Neural cell (in vitro differentiated cells): ENCODE measurements at regions not wholly inside any gene's neighbourhood (a gene's known extent, or its start where the extent isn't known, plus 50 kb on each side); places are given as distances from the start of the nearest gene placed in this dataset.

ENCODE experiments used
- H2AFZ ChIP-seq: fragments of 200-600, 300-800 bp; sonication (generic), shearing (Covaris generic); 2 replicates; pipeline ENCODE4 v1.6.0; 2014; ENCODE audit warnings: low read depth, mild to moderate bottlenecking, antibody characterized with exemption, low read length, moderate library complexity
- H3F3A ChIP-seq: fragments of 200-600 bp; shearing (Covaris generic); 2 replicates; pipeline ENCODE4 v1.6.1; 2016; ENCODE audit warnings: mild to moderate bottlenecking, moderate library complexity, mixed read lengths, antibody characterized with exemption, low read length; ENCODE audit not compliant: insufficient read depth, poor library complexity, severe bottlenecking
- H3K27ac ChIP-seq: fragments of 200-600, 300-800 bp; sonication (generic), shearing (Covaris generic); 2 replicates; pipeline ENCODE4 v1.5.1; 2014; ENCODE audit warnings: mild to moderate bottlenecking, low read length, moderate library complexity
- H3K27me3 ChIP-seq: fragments of 300-800, 200-600 bp; sonication (generic), shearing (Covaris generic); 2 replicates; pipeline ENCODE4 v1.6.0; 2014; ENCODE audit warnings: mild to moderate bottlenecking, low read depth, low read length, moderate library complexity; ENCODE audit not compliant: insufficient read depth
- H3K36me3 ChIP-seq: fragments of 300-800, 200-600 bp; sonication (generic), shearing (Covaris generic); 2 replicates; pipeline ENCODE4 v1.5.1; 2014; ENCODE audit warnings: mild to moderate bottlenecking, antibody characterized with exemption, low read length, moderate library complexity; ENCODE audit not compliant: insufficient read depth
- H3K4me2 ChIP-seq: fragments of 300-800, 200-600 bp; sonication (generic), shearing (Covaris generic); 2 replicates; pipeline ENCODE4 v1.6.0; 2014; ENCODE audit warnings: mild to moderate bottlenecking, low read length
- H3K4me3 ChIP-seq: fragments of 300-800, 200-600 bp; sonication (generic), shearing (Covaris generic); 2 replicates; pipeline ENCODE4 v1.5.1; 2014; ENCODE audit warnings: mild to moderate bottlenecking, low read length, moderate library complexity
- H3K79me2 ChIP-seq: fragments of 200-600 bp; shearing (Covaris generic); replicated peaks from 2 replicates; pipeline ENCODE4 v1.6.0; 2014; ENCODE audit warnings: mild to moderate bottlenecking, low read length, moderate library complexity; ENCODE audit not compliant: insufficient read depth
- H3K9ac ChIP-seq: fragments of 300-800, 200-600 bp; sonication (generic), shearing (Covaris generic); 2 replicates; pipeline ENCODE4 v1.6.1; 2016; ENCODE audit warnings: mild to moderate bottlenecking, low read length, mixed read lengths
- H3K9me2 ChIP-seq: fragments of 200-600 bp; shearing (Covaris generic); 2 replicates; pipeline ENCODE4 v1.6.1; 2016; ENCODE audit warnings: mild to moderate bottlenecking, low read length, mixed read lengths; ENCODE audit not compliant: insufficient read depth
- H3K9me3 ChIP-seq: fragments of 200-600, 300-800 bp; sonication (generic), shearing (Covaris generic); 2 replicates; pipeline ENCODE4 v1.6.1; 2016; ENCODE audit warnings: mild to moderate bottlenecking, mixed run types, low read length, moderate library complexity, mixed read lengths
- H4K20me1 ChIP-seq: fragments of 200-600 bp; shearing (Covaris generic); 2 replicates; pipeline ENCODE4 v1.6.1; 2016; ENCODE audit warnings: mild to moderate bottlenecking, mixed run types; ENCODE audit not compliant: insufficient read depth
- EZH2 ChIP-seq: fragments of 200-600, 300-800 bp; shearing (Covaris generic), sonication (generic); IDR thresholded peaks from 2 replicates; pipeline ENCODE4 v1.6.1; 2014; ENCODE audit warnings: antibody characterized with exemption, low read length, borderline replicate concordance, mild to moderate bottlenecking; ENCODE audit not compliant: insufficient read depth, poor library complexity, severe bottlenecking
- MXI1 ChIP-seq: fragments of 450-650 bp; conservative IDR thresholded peaks from 2 replicates; pipeline ENCODE4 v1.6.1; 2014; ENCODE audit warnings: antibody characterized with exemption, mild to moderate bottlenecking; ENCODE audit not compliant: poor library complexity, severe bottlenecking
- SMC3 ChIP-seq: fragments of 450-650 bp; conservative IDR thresholded peaks from 2 replicates; pipeline ENCODE4 v1.6.1; 2014; ENCODE audit warnings: antibody characterized with exemption, mild to moderate bottlenecking, moderate library complexity; ENCODE audit not compliant: poor library complexity
- TAF1 ChIP-seq: IDR thresholded peaks from 2 replicates; pipeline ENCODE4 v1.6.1; 2012; ENCODE audit warnings: low read depth
- TF ChIP-seq, protein P1 (sequence below): fragments of 450-650 bp; IDR thresholded peaks from 2 replicates; pipeline ENCODE4 v1.5.1; 2014; ENCODE audit warnings: antibody characterized with exemption, mild to moderate bottlenecking, moderate library complexity; ENCODE audit not compliant: poor library complexity, severe bottlenecking
- TF ChIP-seq, protein P2 (sequence below): IDR thresholded peaks from 2 replicates; pipeline ENCODE4 v1.6.1; 2012; ENCODE audit warnings: borderline replicate concordance

DNA sequence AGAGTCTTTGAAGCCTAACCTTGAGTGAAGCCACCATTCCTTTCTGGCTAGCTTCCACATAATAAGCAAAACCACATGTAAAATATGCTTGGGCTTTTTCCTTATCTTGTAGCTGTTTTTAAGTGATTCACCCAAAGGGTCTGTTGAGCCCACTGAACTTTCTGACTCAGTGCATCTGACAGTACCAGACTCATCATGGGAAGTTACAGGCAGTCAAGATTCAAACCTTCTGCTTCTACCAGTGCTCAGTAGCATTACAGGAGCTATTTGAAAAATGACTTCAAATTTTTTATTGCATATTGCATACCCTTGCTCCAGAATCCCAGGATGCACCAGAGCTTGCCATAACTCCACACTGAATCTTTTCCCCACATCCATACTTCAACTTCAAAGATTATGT, 87.5 kb upstream of the PTPRD start:
- Histone ChIP-seq H3K4me2 (no peak overlapping the region), H2AFZ (no peak overlapping the region), H3K79me2 (no peaks in the 10 kb centered on the region), H3K27ac (no peak overlapping the region), H3F3A (no peaks in the 10 kb centered on the region), H3K9me3 (no peaks in the 10 kb centered on the region), H3K9me2 (no peaks in the 10 kb centered on the region), H4K20me1 (no peaks in the 10 kb centered on the region), H3K27me3 (no peaks in the 10 kb centered on the region), H3K4me3 (no peak overlapping the region), H3K36me3 (no peaks in the 10 kb centered on the region), H3K9ac (no peak overlapping the region)
- no peak for TF ChIP-seq MXI1
- no peak for TF ChIP-seq TAF1
- TF ChIP-seq EZH2: no peak
- TF ChIP-seq, protein P1, sequence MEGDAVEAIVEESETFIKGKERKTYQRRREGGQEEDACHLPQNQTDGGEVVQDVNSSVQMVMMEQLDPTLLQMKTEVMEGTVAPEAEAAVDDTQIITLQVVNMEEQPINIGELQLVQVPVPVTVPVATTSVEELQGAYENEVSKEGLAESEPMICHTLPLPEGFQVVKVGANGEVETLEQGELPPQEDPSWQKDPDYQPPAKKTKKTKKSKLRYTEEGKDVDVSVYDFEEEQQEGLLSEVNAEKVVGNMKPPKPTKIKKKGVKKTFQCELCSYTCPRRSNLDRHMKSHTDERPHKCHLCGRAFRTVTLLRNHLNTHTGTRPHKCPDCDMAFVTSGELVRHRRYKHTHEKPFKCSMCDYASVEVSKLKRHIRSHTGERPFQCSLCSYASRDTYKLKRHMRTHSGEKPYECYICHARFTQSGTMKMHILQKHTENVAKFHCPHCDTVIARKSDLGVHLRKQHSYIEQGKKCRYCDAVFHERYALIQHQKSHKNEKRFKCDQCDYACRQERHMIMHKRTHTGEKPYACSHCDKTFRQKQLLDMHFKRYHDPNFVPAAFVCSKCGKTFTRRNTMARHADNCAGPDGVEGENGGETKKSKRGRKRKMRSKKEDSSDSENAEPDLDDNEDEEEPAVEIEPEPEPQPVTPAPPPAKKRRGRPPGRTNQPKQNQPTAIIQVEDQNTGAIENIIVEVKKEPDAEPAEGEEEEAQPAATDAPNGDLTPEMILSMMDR: no peak
- TF ChIP-seq, protein P2, sequence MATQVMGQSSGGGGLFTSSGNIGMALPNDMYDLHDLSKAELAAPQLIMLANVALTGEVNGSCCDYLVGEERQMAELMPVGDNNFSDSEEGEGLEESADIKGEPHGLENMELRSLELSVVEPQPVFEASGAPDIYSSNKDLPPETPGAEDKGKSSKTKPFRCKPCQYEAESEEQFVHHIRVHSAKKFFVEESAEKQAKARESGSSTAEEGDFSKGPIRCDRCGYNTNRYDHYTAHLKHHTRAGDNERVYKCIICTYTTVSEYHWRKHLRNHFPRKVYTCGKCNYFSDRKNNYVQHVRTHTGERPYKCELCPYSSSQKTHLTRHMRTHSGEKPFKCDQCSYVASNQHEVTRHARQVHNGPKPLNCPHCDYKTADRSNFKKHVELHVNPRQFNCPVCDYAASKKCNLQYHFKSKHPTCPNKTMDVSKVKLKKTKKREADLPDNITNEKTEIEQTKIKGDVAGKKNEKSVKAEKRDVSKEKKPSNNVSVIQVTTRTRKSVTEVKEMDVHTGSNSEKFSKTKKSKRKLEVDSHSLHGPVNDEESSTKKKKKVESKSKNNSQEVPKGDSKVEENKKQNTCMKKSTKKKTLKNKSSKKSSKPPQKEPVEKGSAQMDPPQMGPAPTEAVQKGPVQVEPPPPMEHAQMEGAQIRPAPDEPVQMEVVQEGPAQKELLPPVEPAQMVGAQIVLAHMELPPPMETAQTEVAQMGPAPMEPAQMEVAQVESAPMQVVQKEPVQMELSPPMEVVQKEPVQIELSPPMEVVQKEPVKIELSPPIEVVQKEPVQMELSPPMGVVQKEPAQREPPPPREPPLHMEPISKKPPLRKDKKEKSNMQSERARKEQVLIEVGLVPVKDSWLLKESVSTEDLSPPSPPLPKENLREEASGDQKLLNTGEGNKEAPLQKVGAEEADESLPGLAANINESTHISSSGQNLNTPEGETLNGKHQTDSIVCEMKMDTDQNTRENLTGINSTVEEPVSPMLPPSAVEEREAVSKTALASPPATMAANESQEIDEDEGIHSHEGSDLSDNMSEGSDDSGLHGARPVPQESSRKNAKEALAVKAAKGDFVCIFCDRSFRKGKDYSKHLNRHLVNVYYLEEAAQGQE: no peak

DNA sequence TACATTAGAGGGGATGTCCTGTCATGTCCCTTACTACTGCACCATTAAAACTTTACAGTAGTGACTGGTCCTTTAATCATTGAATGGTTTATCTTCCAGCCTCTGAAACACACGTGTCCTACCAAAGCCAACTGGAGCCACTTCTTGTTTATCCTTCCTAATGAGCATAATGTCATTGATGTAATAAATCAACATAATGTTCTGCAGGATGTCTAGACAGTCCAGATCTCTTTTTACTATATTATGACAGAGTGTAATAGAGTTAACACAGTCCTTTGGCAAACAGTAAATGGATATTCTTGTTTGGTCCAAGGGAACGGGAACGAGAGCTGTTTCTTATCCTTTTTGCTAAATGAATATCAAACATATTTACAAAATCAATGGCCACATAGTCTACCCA, 88.1 kb upstream of the PTPRD start:
- Histone ChIP-seq H3K4me2 (no peak overlapping the region), H3F3A (no peaks in the 10 kb centered on the region), H3K36me3 (no peaks in the 10 kb centered on the region), H3K4me3 (no peak overlapping the region), H4K20me1 (no peaks in the 10 kb centered on the region), H2AFZ (no peak overlapping the region), H3K9ac (no peak overlapping the region), H3K27me3 (no peaks in the 10 kb centered on the region), H3K9me3 (no peaks in the 10 kb centered on the region), H3K27ac (no peak overlapping the region), H3K9me2 (no peaks in the 10 kb centered on the region), H3K79me2 (no peaks in the 10 kb centered on the region)
- TF ChIP-seq, protein P2: no peak
- no peak for TF ChIP-seq SMC3
- TF ChIP-seq EZH2: no peak
